Cardiac fibroblast (primary cell): ENCODE measurements at regions not wholly inside any gene's neighbourhood (a gene's known extent, or its start where the extent isn't known, plus 50 kb on each side); places are given as distances from the start of the nearest gene placed in this dataset.

Experiments
- DNase-seq, 2 donors: peaks; one replicate each; pipeline versions ENCODE4 v3.0.0 to v3.0.0-alpha.2; 2010; ENCODE audit warnings: low read depth in 2 of 2
- H3K4me3 ChIP-seq, 2 donors: replicated peaks in 1 of 2; 1 replicate in 1 of 2; 2 replicates in 1 of 2; pipeline ENCODE4 v1.5.1; 2011; ENCODE audit warnings: low read depth in 2 of 2, low read length in 2 of 2, mild to moderate bottlenecking in 2 of 2, moderate library complexity in 1 of 2
- CTCF ChIP-seq: IDR thresholded peaks from one replicate; pipeline ENCODE4 v1.5.1; 2011; ENCODE audit warnings: low read depth, mild to moderate bottlenecking, low read length, inconsistent platforms

GRCh38 chr7:131190146-131190545 lies 137.5 kb upstream of the MKLN1 start:
- DNase-seq = peak in 1 of 2 donors; percentile 28
- no peak overlapping the region for H3K4me3 ChIP-seq
- no peak for TF ChIP-seq CTCF

- DNase-seq = no peak
- no peak overlapping the region for H3K4me3 ChIP-seq
- no peak for TF ChIP-seq CTCF
Measured at GRCh38 chr7:131190581-131190980, 137.1 kb upstream of the MKLN1 start.

GRCh38 chr7:131194070-131194865 lies 133.4 kb upstream of the MKLN1 start:
- TF ChIP-seq CTCF = no peak
- H3K4me3 ChIP-seq = no peak overlapping the region
- peak; percentile 33 to 43 for DNase-seq

- TF ChIP-seq CTCF = no peak
- DNase-seq = peak; percentile 40 to 52
- no peak overlapping the region for H3K4me3 ChIP-seq
Measured at GRCh38 chr7:131196803-131197202, 130.9 kb upstream of the MKLN1 start.

- DNase-seq = peak in 1 of 2 donors; percentile 61
- TF ChIP-seq CTCF = no peak
- H3K4me3 ChIP-seq = no peak overlapping the region
Measured at GRCh38 chr7:131197920-131198615, 129.6 kb upstream of the MKLN1 start.

- no peak for DNase-seq
- H3K4me3 ChIP-seq = no peak overlapping the region
- no peak for TF ChIP-seq CTCF
Measured at GRCh38 chr7:131202451-131202850, 125.2 kb upstream of the MKLN1 start.
